AG09309 (cell line): ENCODE measurements at regions not wholly inside any gene's neighbourhood (a gene's known extent, or its start where the extent isn't known, plus 50 kb on each side); places are given as distances from the start of the nearest gene placed in this dataset.

Experiments used
- DNase-seq: peaks from one replicate; pipeline ENCODE4 v3.0.0-alpha.2; 2010; ENCODE audit warnings: low read depth
- H3K4me3 ChIP-seq: 2 replicates; pipeline ENCODE4 v1.5.1; 2011; ENCODE audit warnings: mild to moderate bottlenecking, low read depth, low read length, moderate library complexity; ENCODE audit not compliant: control insufficient read depth
- CTCF ChIP-seq: IDR thresholded peaks from 2 replicates; pipeline ENCODE4 v1.5.1; 2011; ENCODE audit warnings: mild to moderate bottlenecking, low read depth, low read length, inconsistent platforms; ENCODE audit not compliant: insufficient read depth, control insufficient read depth; ENCODE audit errors: missing control alignments

GRCh38 chr2:2993172-2993692 lies 384.4 kb downstream of the EIPR1 start:
- DNase-seq: no peak
- no peak overlapping the region for H3K4me3 ChIP-seq
- TF ChIP-seq CTCF: no peak

- H3K4me3 ChIP-seq: no peak overlapping the region
- no peak for TF ChIP-seq CTCF
- no peak for DNase-seq
These were observed 385.0 kb downstream of the EIPR1 start for GRCh38 chr2:2992634-2993033.

GRCh38 chr2:2985020-2985419 lies 392.6 kb downstream of the EIPR1 start:
- DNase-seq: no peak
- no peak overlapping the region for H3K4me3 ChIP-seq

GRCh38 chr2:2981000-2981399 lies 396.6 kb downstream of the EIPR1 start:
- H3K4me3 ChIP-seq: no peak overlapping the region
- DNase-seq: no peak
- no peak for TF ChIP-seq CTCF

More at GRCh38 chr2:2985020-2985419, 392.6 kb downstream of the EIPR1 start:
- no peak for TF ChIP-seq CTCF

- no peak for DNase-seq
- no peak overlapping the region for H3K4me3 ChIP-seq
- no peak for TF ChIP-seq CTCF
These were observed 402.6 kb downstream of the EIPR1 start for GRCh38 chr2:2974982-2975381.

GRCh38 chr2:2960441-2961133 lies 417.0 kb downstream of the EIPR1 start:
- TF ChIP-seq CTCF: no peak
- no peak overlapping the region for H3K4me3 ChIP-seq

More at GRCh38 chr2:2960441-2961133, 417.0 kb downstream of the EIPR1 start:
- DNase-seq: no peak
